Thoracic aorta (tissue), 2 donors: ENCODE measurements at regions not wholly inside any gene's neighbourhood (a gene's known extent, or its start where the extent isn't known, plus 50 kb on each side); places are given as distances from the start of the nearest gene placed in this dataset.
"Not testable (repeated sequence)": the region's sequence is repeated elsewhere in the genome, so short reads cannot be mapped to it uniquely, and the experiment has no call there.

Experiments
- ATAC-seq: fragments of 150-250 bp; one replicate; pipeline ENCODE4 v1.8.0; 2017; ENCODE audit warnings: low read depth; ENCODE audit not compliant: insufficient number of reproducible peaks, low FRiP score
- DNase-seq: peaks from one replicate; pipeline ENCODE4 v3.0.0-alpha.2; 2020; ENCODE audit warnings: low spot score
- H3K27ac ChIP-seq, 2 donors: fragments of 200-600 bp; sonication (generic); 1 replicate in 1 of 2; 2 replicates in 1 of 2; pipeline ENCODE4 v1.5.1; 2016; ENCODE audit warnings: mild to moderate bottlenecking in 2 of 2, moderate library complexity in 2 of 2
- H3K27me3 ChIP-seq: fragments of 200-600 bp; sonication (generic); replicated peaks from 2 replicates; pipeline ENCODE4 v1.6.0; 2016; ENCODE audit warnings: mild to moderate bottlenecking; ENCODE audit not compliant: insufficient read depth
- H3K36me3 ChIP-seq: fragments of 200-600 bp; sonication (generic); one replicate; pipeline ENCODE4 v1.5.1; 2016
- H3K4me1 ChIP-seq, 2 donors: fragments of 200-600 bp; sonication (generic); 1 replicate in 1 of 2; 2 replicates in 1 of 2; pipeline versions ENCODE4 v1.5.1 to v1.6.0; 2016; ENCODE audit warnings: low read depth in 2 of 2, mild to moderate bottlenecking in 1 of 2; ENCODE audit not compliant: control insufficient read depth in 1 of 2
- H3K4me3 ChIP-seq: fragments of 200-600 bp; sonication (generic); 2 replicates; pipeline ENCODE4 v1.5.1; 2016; ENCODE audit warnings: mild to moderate bottlenecking
- H3K9me3 ChIP-seq: fragments of 200-600 bp; sonication (generic); 2 replicates; pipeline ENCODE4 v1.5.1; 2016
- CTCF ChIP-seq: fragments of 200-600 bp; sonication (generic); IDR thresholded peaks from one replicate; pipeline ENCODE4 v1.5.1; 2019; ENCODE audit warnings: antibody characterized with exemption

GRCh38 chr15:96473556-96473955 is 143.1 kb downstream of the NR2F2 start:
- DNase-seq (no peak), ATAC-seq (no peak)
- TF ChIP-seq CTCF: no peak
- Histone ChIP-seq H3K9me3 (no peaks in the 10 kb centered on the region), H3K27ac (no peak overlapping the region), H3K36me3 (no peaks in the 10 kb centered on the region), H3K4me3 (no peak overlapping the region), H3K4me1 (no peaks in the 10 kb centered on the region), H3K27me3 (no peaks in the 10 kb centered on the region)

GRCh38 chr15:96474231-96474664 is 143.7 kb downstream of the NR2F2 start:
- DNase-seq (no peak), ATAC-seq (no peak)
- Histone ChIP-seq H3K4me1 (no peaks in the 10 kb centered on the region), H3K27me3 (no peaks in the 10 kb centered on the region), H3K4me3 (no peak overlapping the region), H3K9me3 (no peaks in the 10 kb centered on the region), H3K36me3 (no peaks in the 10 kb centered on the region), H3K27ac (no peak overlapping the region)
- no peak for TF ChIP-seq CTCF

GRCh38 chr15:96477227-96477626 is 146.7 kb downstream of the NR2F2 start:
- Histone ChIP-seq H3K36me3 (no peaks in the 10 kb centered on the region), H3K27ac (no peak overlapping the region), H3K4me3 (no peak overlapping the region), H3K27me3 (no peaks in the 10 kb centered on the region), H3K9me3 (no peaks in the 10 kb centered on the region), H3K4me1 (no peaks in the 10 kb centered on the region)
- TF ChIP-seq CTCF: no peak
- ATAC-seq (no peak), DNase-seq (no peak)

- H3K4me1 ChIP-seq, H3K27ac ChIP-seq, H3K9me3 ChIP-seq, H3K36me3 ChIP-seq, H3K27me3 ChIP-seq, H3K4me3 ChIP-seq, DNase-seq, ATAC-seq: not testable (repeated sequence)
Measured at GRCh38 chr15:96484412-96484811, 153.9 kb downstream of the NR2F2 start.

GRCh38 chr15:96484830-96485229 is 154.3 kb downstream of the NR2F2 start:
- Histone ChIP-seq H3K4me3 (no peak overlapping the region), H3K9me3 (no peaks in the 10 kb centered on the region), H3K27me3 (no peaks in the 10 kb centered on the region), H3K27ac (no peak overlapping the region), H3K4me1 (no peaks in the 10 kb centered on the region), H3K36me3 (no peaks in the 10 kb centered on the region)
- ATAC-seq (no peak), DNase-seq (no peak)
- TF ChIP-seq CTCF: no peak

- no peaks in the 10 kb centered on the region for H3K4me1 ChIP-seq
- TF ChIP-seq CTCF: no peak
- H3K9me3 ChIP-seq: no peaks in the 10 kb centered on the region
- no peak overlapping the region for H3K4me3 ChIP-seq
- H3K36me3 ChIP-seq: no peaks in the 10 kb centered on the region
- DNase-seq (no peak), ATAC-seq (no peak)
- no peaks in the 10 kb centered on the region for H3K27me3 ChIP-seq
- no peak overlapping the region for H3K27ac ChIP-seq
Measured at GRCh38 chr15:96487245-96487644, 156.7 kb downstream of the NR2F2 start.

- H3K27ac ChIP-seq, H3K36me3 ChIP-seq, H3K4me3 ChIP-seq, DNase-seq, H3K4me1 ChIP-seq, H3K9me3 ChIP-seq, H3K27me3 ChIP-seq, ATAC-seq: not testable (repeated sequence)
Measured at GRCh38 chr15:96491066-96491699, 160.7 kb downstream of the NR2F2 start.
